ENCODE measurements at regions not wholly inside any gene's neighbourhood (a gene's known extent, or its start where the extent isn't known, plus 50 kb on each side); places are given as distances from the start of the nearest gene placed in this dataset.

- no peak overlapping the region for H3K27ac ChIP-seq (ENCODE audit: low read length)
- H3K9me2 ChIP-seq (replicated peaks; ENCODE audit: insufficient read depth, low read length) = no peaks in the 10 kb centered on the region
- no peaks in the 10 kb centered on the region for H3K4me1 ChIP-seq (ENCODE audit: low read length)
- H3K4me2 ChIP-seq (ENCODE audit: low read depth, low read length, poor library complexity, severe bottlenecking) = no peak overlapping the region
- H3K79me2 ChIP-seq (ENCODE audit: low read length) = no peaks in the 10 kb centered on the region
- H3K36me3 ChIP-seq (ENCODE audit: insufficient read depth, low read length) = no peaks in the 10 kb centered on the region
- no peaks in the 10 kb centered on the region for H3K27me3 ChIP-seq (ENCODE audit: low read length)
- no peak overlapping the region for H3K4me3 ChIP-seq (ENCODE audit: low read length)
- H3K9ac ChIP-seq (ENCODE audit: low read length) = no peak overlapping the region
- no peak for DNase-seq
- no peaks in the 10 kb centered on the region for H4K20me1 ChIP-seq (ENCODE audit: insufficient read depth, low read depth, low read length)
- H3K9me3 ChIP-seq (ENCODE audit: low read length) = peaks cover 15% of the 10 kb centered on the region
- no peak overlapping the region for H2AFZ ChIP-seq (ENCODE audit: low read length)
Observed at GRCh38 chr16:86107215-86107825, 208.4 kb downstream of the IRF8 start.

GRCh38 chr16:86108062-86108461, 209.1 kb downstream of the IRF8 start:
- Histone ChIP-seq H3K4me3 (ENCODE audit: low read length) (no peak overlapping the region), H3K4me2 (ENCODE audit: low read depth, low read length, poor library complexity, severe bottlenecking) (no peak overlapping the region), H3K27ac (ENCODE audit: low read length) (no peak overlapping the region), H3K27me3 (ENCODE audit: low read length) (no peaks in the 10 kb centered on the region), H4K20me1 (ENCODE audit: insufficient read depth, low read depth, low read length) (no peaks in the 10 kb centered on the region), H3K9ac (ENCODE audit: low read length) (no peak overlapping the region), H3K79me2 (ENCODE audit: low read length) (no peaks in the 10 kb centered on the region), H3K36me3 (ENCODE audit: insufficient read depth, low read length) (no peaks in the 10 kb centered on the region), H3K9me2 (replicated peaks; ENCODE audit: insufficient read depth, low read length) (no peaks in the 10 kb centered on the region), H2AFZ (ENCODE audit: low read length) (no peak overlapping the region), H3K9me3 (ENCODE audit: low read length) (peaks cover 15% of the 10 kb centered on the region), H3K4me1 (ENCODE audit: low read length) (no peaks in the 10 kb centered on the region)
- no peak for DNase-seq

GRCh38 chr16:86110134-86110533, 211.2 kb downstream of the IRF8 start:
- Histone ChIP-seq H3K9ac (ENCODE audit: low read length) (no peak overlapping the region), H3K79me2 (ENCODE audit: low read length) (no peaks in the 10 kb centered on the region)

GRCh38 chr16:86110726-86111125, 211.8 kb downstream of the IRF8 start:
- H3K9me2 ChIP-seq (replicated peaks; ENCODE audit: insufficient read depth, low read length) = no peaks in the 10 kb centered on the region
- peaks cover 15% of the 10 kb centered on the region for H3K9me3 ChIP-seq (ENCODE audit: low read length)
- no peak overlapping the region for H3K4me3 ChIP-seq (ENCODE audit: low read length)
- H3K4me2 ChIP-seq (ENCODE audit: low read depth, low read length, poor library complexity, severe bottlenecking) = no peak overlapping the region
- no peak overlapping the region for H3K27ac ChIP-seq (ENCODE audit: low read length)
- no peak overlapping the region for H2AFZ ChIP-seq (ENCODE audit: low read length)
- H3K27me3 ChIP-seq (ENCODE audit: low read length) = no peaks in the 10 kb centered on the region
- DNase-seq = no peak
- no peak overlapping the region for H3K9ac ChIP-seq (ENCODE audit: low read length)
- no peaks in the 10 kb centered on the region for H3K79me2 ChIP-seq (ENCODE audit: low read length)
- no peaks in the 10 kb centered on the region for H3K36me3 ChIP-seq (ENCODE audit: insufficient read depth, low read length)
- no peaks in the 10 kb centered on the region for H3K4me1 ChIP-seq (ENCODE audit: low read length)
- no peaks in the 10 kb centered on the region for H4K20me1 ChIP-seq (ENCODE audit: insufficient read depth, low read depth, low read length)

More at GRCh38 chr16:86110134-86110533, 211.2 kb downstream of the IRF8 start:
- no peak for DNase-seq
- Histone ChIP-seq H3K9me3 (ENCODE audit: low read length) (peaks cover 15% of the 10 kb centered on the region), H3K4me3 (ENCODE audit: low read length) (no peak overlapping the region), H2AFZ (ENCODE audit: low read length) (no peak overlapping the region), H4K20me1 (ENCODE audit: insufficient read depth, low read depth, low read length) (no peaks in the 10 kb centered on the region), H3K36me3 (ENCODE audit: insufficient read depth, low read length) (no peaks in the 10 kb centered on the region), H3K9me2 (replicated peaks; ENCODE audit: insufficient read depth, low read length) (no peaks in the 10 kb centered on the region), H3K4me2 (ENCODE audit: low read depth, low read length, poor library complexity, severe bottlenecking) (no peak overlapping the region), H3K27ac (ENCODE audit: low read length) (no peak overlapping the region), H3K4me1 (ENCODE audit: low read length) (no peaks in the 10 kb centered on the region), H3K27me3 (ENCODE audit: low read length) (no peaks in the 10 kb centered on the region)

- H3K79me2 ChIP-seq (ENCODE audit: low read length) = no peaks in the 10 kb centered on the region
- H3K4me2 ChIP-seq (ENCODE audit: low read depth, low read length, poor library complexity, severe bottlenecking) = no peak overlapping the region
- no peaks in the 10 kb centered on the region for H3K36me3 ChIP-seq (ENCODE audit: insufficient read depth, low read length)
- no peak overlapping the region for H3K9ac ChIP-seq (ENCODE audit: low read length)
- no peaks in the 10 kb centered on the region for H3K9me2 ChIP-seq (replicated peaks; ENCODE audit: insufficient read depth, low read length)
- DNase-seq = no peak
- H3K4me3 ChIP-seq (ENCODE audit: low read length) = no peak overlapping the region
- H3K27me3 ChIP-seq (ENCODE audit: low read length) = no peaks in the 10 kb centered on the region
- no peaks in the 10 kb centered on the region for H4K20me1 ChIP-seq (ENCODE audit: insufficient read depth, low read depth, low read length)
- no peak overlapping the region for H2AFZ ChIP-seq (ENCODE audit: low read length)
- H3K27ac ChIP-seq (ENCODE audit: low read length) = no peak overlapping the region
- H3K9me3 ChIP-seq (ENCODE audit: low read length) = peaks cover 15% of the 10 kb centered on the region
- no peaks in the 10 kb centered on the region for H3K4me1 ChIP-seq (ENCODE audit: low read length)
Observed at GRCh38 chr16:86112178-86112577, 213.2 kb downstream of the IRF8 start.

- H3K27ac ChIP-seq (ENCODE audit: low read length) = no peak overlapping the region
- DNase-seq = no peak
- no peaks in the 10 kb centered on the region for H3K9me3 ChIP-seq (ENCODE audit: low read length)
- no peak overlapping the region for H2AFZ ChIP-seq (ENCODE audit: low read length)
- no peaks in the 10 kb centered on the region for H3K27me3 ChIP-seq (ENCODE audit: low read length)
- no peaks in the 10 kb centered on the region for H3K36me3 ChIP-seq (ENCODE audit: insufficient read depth, low read length)
- no peaks in the 10 kb centered on the region for H3K79me2 ChIP-seq (ENCODE audit: low read length)
- H3K9me2 ChIP-seq (replicated peaks; ENCODE audit: insufficient read depth, low read length) = no peaks in the 10 kb centered on the region
- no peak overlapping the region for H3K9ac ChIP-seq (ENCODE audit: low read length)
- no peak overlapping the region for H3K4me3 ChIP-seq (ENCODE audit: low read length)
- no peak overlapping the region for H3K4me2 ChIP-seq (ENCODE audit: low read depth, low read length, poor library complexity, severe bottlenecking)
- no peaks in the 10 kb centered on the region for H4K20me1 ChIP-seq (ENCODE audit: insufficient read depth, low read depth, low read length)
- no peaks in the 10 kb centered on the region for H3K4me1 ChIP-seq (ENCODE audit: low read length)
Observed at GRCh38 chr16:86117235-86117634, 218.3 kb downstream of the IRF8 start.

GRCh38 chr16:86117756-86118155, 218.8 kb downstream of the IRF8 start:
- no peak for DNase-seq
- Histone ChIP-seq H3K36me3 (ENCODE audit: insufficient read depth, low read length) (no peaks in the 10 kb centered on the region), H3K4me2 (ENCODE audit: low read depth, low read length, poor library complexity, severe bottlenecking) (no peak overlapping the region), H3K4me3 (ENCODE audit: low read length) (no peak overlapping the region), H2AFZ (ENCODE audit: low read length) (no peak overlapping the region), H3K27ac (ENCODE audit: low read length) (no peak overlapping the region), H3K9me2 (replicated peaks; ENCODE audit: insufficient read depth, low read length) (no peaks in the 10 kb centered on the region), H4K20me1 (ENCODE audit: insufficient read depth, low read depth, low read length) (no peaks in the 10 kb centered on the region), H3K9me3 (ENCODE audit: low read length) (no peaks in the 10 kb centered on the region), H3K79me2 (ENCODE audit: low read length) (no peaks in the 10 kb centered on the region), H3K4me1 (ENCODE audit: low read length) (no peaks in the 10 kb centered on the region), H3K27me3 (ENCODE audit: low read length) (no peaks in the 10 kb centered on the region), H3K9ac (ENCODE audit: low read length) (no peak overlapping the region)

- H3K4me1 ChIP-seq (ENCODE audit: low read length) = no peaks in the 10 kb centered on the region
- H3K9me2 ChIP-seq (replicated peaks; ENCODE audit: insufficient read depth, low read length) = no peaks in the 10 kb centered on the region
- H3K9ac ChIP-seq (ENCODE audit: low read length) = no peak overlapping the region
- H3K4me2 ChIP-seq (ENCODE audit: low read depth, low read length, poor library complexity, severe bottlenecking) = no peak overlapping the region
- no peak overlapping the region for H2AFZ ChIP-seq (ENCODE audit: low read length)
- H3K9me3 ChIP-seq (ENCODE audit: low read length) = no peaks in the 10 kb centered on the region
- no peaks in the 10 kb centered on the region for H3K27me3 ChIP-seq (ENCODE audit: low read length)
- no peaks in the 10 kb centered on the region for H3K79me2 ChIP-seq (ENCODE audit: low read length)
- no peak overlapping the region for H3K27ac ChIP-seq (ENCODE audit: low read length)
- no peak overlapping the region for H3K4me3 ChIP-seq (ENCODE audit: low read length)
- H4K20me1 ChIP-seq (ENCODE audit: insufficient read depth, low read depth, low read length) = no peaks in the 10 kb centered on the region
- peak; percentile 46 for DNase-seq
- no peaks in the 10 kb centered on the region for H3K36me3 ChIP-seq (ENCODE audit: insufficient read depth, low read length)
Observed at GRCh38 chr16:86118467-86119307, 219.7 kb downstream of the IRF8 start.
